DOHH2 (cell line): ENCODE measurements at regions not wholly inside any gene's neighbourhood (a gene's known extent, or its start where the extent isn't known, plus 50 kb on each side); places are given as distances from the start of the nearest gene placed in this dataset.

Experiments used
- H3F3A ChIP-seq: fragments of 200-600 bp; sonication (generic), shearing (Covaris generic); 2 replicates; pipeline ENCODE4 v1.6.0; 2016; ENCODE audit warnings: antibody characterized with exemption, mild to moderate bottlenecking; ENCODE audit not compliant: control insufficient read depth, insufficient read depth
- H3K27ac ChIP-seq: fragments of 200-600 bp; sonication (generic); 2 replicates; pipeline ENCODE4 v1.5.1; 2014; ENCODE audit warnings: low read depth, mild to moderate bottlenecking, low read length, moderate library complexity
- H3K27me3 ChIP-seq: fragments of 200-600 bp; sonication (generic); 2 replicates; pipeline ENCODE4 v1.6.1; 2014; ENCODE audit warnings: mild to moderate bottlenecking, low read length, mixed read lengths; ENCODE audit not compliant: control insufficient read depth
- H3K36me3 ChIP-seq: fragments of 200-600 bp; sonication (generic); 2 replicates; pipeline ENCODE4 v1.6.1; 2014; ENCODE audit warnings: mild to moderate bottlenecking, low read length, moderate library complexity, mixed read lengths; ENCODE audit not compliant: control insufficient read depth
- H3K4me1 ChIP-seq: fragments of 200-600 bp; sonication (generic); 2 replicates; pipeline ENCODE4 v1.6.1; 2014; ENCODE audit warnings: mild to moderate bottlenecking, low read length, mixed read lengths; ENCODE audit not compliant: control insufficient read depth
- H3K4me2 ChIP-seq: fragments of 200-600 bp; sonication (generic); 2 replicates; pipeline ENCODE4 v1.6.0; 2014; ENCODE audit warnings: mild to moderate bottlenecking, low read length, moderate library complexity
- H3K4me3 ChIP-seq: fragments of 200-600 bp; sonication (generic); 2 replicates; pipeline ENCODE4 v1.5.1; 2014; ENCODE audit warnings: mild to moderate bottlenecking, low read length, mixed read lengths
- H3K79me2 ChIP-seq: fragments of 200-600 bp; sonication (generic); 2 replicates; pipeline ENCODE4 v1.6.1; 2014; ENCODE audit warnings: mild to moderate bottlenecking, low read length, mixed read lengths; ENCODE audit not compliant: control insufficient read depth
- H3K9me2 ChIP-seq: fragments of 200-600 bp; sonication (generic); replicated peaks from 2 replicates; pipeline ENCODE4 v1.6.1; 2014; ENCODE audit warnings: mild to moderate bottlenecking, low read length, mixed read lengths; ENCODE audit not compliant: control insufficient read depth
- H3K9me3 ChIP-seq: fragments of 200-600 bp; sonication (generic); 2 replicates; pipeline ENCODE4 v1.6.1; 2014; ENCODE audit warnings: antibody characterized with exemption, low read length, mixed read lengths; ENCODE audit not compliant: control insufficient read depth, insufficient read depth
- H4K20me1 ChIP-seq: fragments of 200-600 bp; sonication (generic); 2 replicates; pipeline ENCODE4 v1.6.0; 2014; ENCODE audit warnings: low read depth, mild to moderate bottlenecking, antibody characterized with exemption, low read length, moderate library complexity; ENCODE audit not compliant: control insufficient read depth, insufficient read depth
- CTCF ChIP-seq: fragments of 200-600 bp; sonication (generic); IDR thresholded peaks from one replicate; pipeline ENCODE4 v1.5.1; 2014; ENCODE audit warnings: antibody characterized with exemption, mild to moderate bottlenecking, low read depth, low read length; ENCODE audit not compliant: poor library complexity, severe bottlenecking
- EZH2phosphoT487 ChIP-seq: fragments of 200-600 bp; sonication (generic); IDR thresholded peaks from 2 replicates; pipeline ENCODE4 v1.6.1; 2017; ENCODE audit warnings: borderline replicate concordance, mild to moderate bottlenecking, antibody characterized with exemption, low read length, moderate library complexity, mixed read lengths

GRCh38 chr12:131383741-131384543 lies 326.9 kb upstream of the SFSWAP start:
- Histone ChIP-seq H4K20me1 (no peaks in the 10 kb centered on the region), H3K4me1 (no peaks in the 10 kb centered on the region), H3K36me3 (no peaks in the 10 kb centered on the region), H3F3A (no peaks in the 10 kb centered on the region), H3K27me3 (no peaks in the 10 kb centered on the region), H3K4me2 (no peak overlapping the region), H3K9me3 (no peaks in the 10 kb centered on the region), H3K27ac (no peak overlapping the region), H3K79me2 (no peaks in the 10 kb centered on the region), H3K9me2 (no peaks in the 10 kb centered on the region), H3K4me3 (no peak overlapping the region)
- no peak for TF ChIP-seq EZH2phosphoT487
- TF ChIP-seq CTCF = no peak

GRCh38 chr12:131384544-131384855 lies 326.4 kb upstream of the SFSWAP start:
- H3K36me3 ChIP-seq = no peaks in the 10 kb centered on the region
- H3K79me2 ChIP-seq = no peaks in the 10 kb centered on the region
- H3K27me3 ChIP-seq = no peaks in the 10 kb centered on the region
- no peak overlapping the region for H3K4me3 ChIP-seq
- H3K9me3 ChIP-seq = no peaks in the 10 kb centered on the region
- no peaks in the 10 kb centered on the region for H4K20me1 ChIP-seq
- no peak overlapping the region for H3K4me2 ChIP-seq
- H3F3A ChIP-seq = no peaks in the 10 kb centered on the region
- H3K4me1 ChIP-seq = no peaks in the 10 kb centered on the region
- no peaks in the 10 kb centered on the region for H3K9me2 ChIP-seq
- no peak for TF ChIP-seq CTCF
- TF ChIP-seq EZH2phosphoT487 = no peak
- no peak overlapping the region for H3K27ac ChIP-seq

GRCh38 chr12:131385313-131386166 lies 325.4 kb upstream of the SFSWAP start:
- Histone ChIP-seq H3K36me3 (no peaks in the 10 kb centered on the region), H3K27ac (no peak overlapping the region), H3K4me2 (no peak overlapping the region), H3K9me2 (no peaks in the 10 kb centered on the region), H3K4me1 (no peaks in the 10 kb centered on the region), H4K20me1 (no peaks in the 10 kb centered on the region), H3K4me3 (no peak overlapping the region), H3K79me2 (no peaks in the 10 kb centered on the region), H3F3A (no peaks in the 10 kb centered on the region), H3K9me3 (no peaks in the 10 kb centered on the region), H3K27me3 (no peaks in the 10 kb centered on the region)
- TF ChIP-seq CTCF (no peak), EZH2phosphoT487 (no peak)
